HG02759 (cell line): ENCODE measurements at regions not wholly inside any gene's neighbourhood (a gene's known extent, or its start where the extent isn't known, plus 50 kb on each side); places are given as distances from the start of the nearest gene placed in this dataset.

ENCODE experiments used
- ATAC-seq: cut with Tn5 transposase; IDR thresholded peaks from one replicate; pipeline ENCODE4 v1.9.1; 2021; ENCODE audit warnings: mild to moderate bottlenecking, moderate library complexity; ENCODE audit not compliant: unreplicated experiment

- no peak for ATAC-seq
Measured at GRCh38 chr18:10265560-10266333, 188.7 kb upstream of the APCDD1 start.

GRCh38 chr18:10266334-10266590 lies 188.2 kb upstream of the APCDD1 start:
- no peak for ATAC-seq

GRCh38 chr18:10269261-10269660 lies 185.2 kb upstream of the APCDD1 start:
- no peak for ATAC-seq

GRCh38 chr18:10270151-10270571 lies 184.3 kb upstream of the APCDD1 start:
- ATAC-seq = no peak

- ATAC-seq = no peak
Measured at GRCh38 chr18:10271481-10271880, 183.0 kb upstream of the APCDD1 start.

- ATAC-seq = no peak
Measured at GRCh38 chr18:10274301-10274700, 180.1 kb upstream of the APCDD1 start.

- no peak for ATAC-seq
Measured at GRCh38 chr18:10275486-10275885, 178.9 kb upstream of the APCDD1 start.

- no peak for ATAC-seq
Measured at GRCh38 chr18:10278265-10278664, 176.2 kb upstream of the APCDD1 start.

- no peak for ATAC-seq
Measured at GRCh38 chr18:10279471-10279870, 175.0 kb upstream of the APCDD1 start.

- no peak for ATAC-seq
Measured at GRCh38 chr18:10279905-10280644, 174.4 kb upstream of the APCDD1 start.

GRCh38 chr18:10284540-10285282 lies 169.7 kb upstream of the APCDD1 start:
- no peak for ATAC-seq

GRCh38 chr18:10285283-10285640 lies 169.2 kb upstream of the APCDD1 start:
- no peak for ATAC-seq

- no peak for ATAC-seq
Measured at GRCh38 chr18:10286580-10287150, 167.8 kb upstream of the APCDD1 start.

- no peak for ATAC-seq
Measured at GRCh38 chr18:10289251-10289650, 165.2 kb upstream of the APCDD1 start.

GRCh38 chr18:10289951-10290637 lies 164.3 kb upstream of the APCDD1 start:
- no peak for ATAC-seq

GRCh38 chr18:10290638-10291235 lies 163.7 kb upstream of the APCDD1 start:
- ATAC-seq = no peak

- ATAC-seq = no peak
Measured at GRCh38 chr18:10291568-10291981, 162.9 kb upstream of the APCDD1 start.

- no peak for ATAC-seq
Measured at GRCh38 chr18:10293966-10294365, 160.5 kb upstream of the APCDD1 start.

GRCh38 chr18:10295751-10296150 lies 158.7 kb upstream of the APCDD1 start:
- ATAC-seq = no peak

GRCh38 chr18:10296491-10296890 lies 157.9 kb upstream of the APCDD1 start:
- no peak for ATAC-seq

GRCh38 chr18:10297086-10297485 lies 157.3 kb upstream of the APCDD1 start:
- no peak for ATAC-seq
